ENCODE measurements at regions not wholly inside any gene's neighbourhood (a gene's known extent, or its start where the extent isn't known, plus 50 kb on each side); places are given as distances from the start of the nearest gene placed in this dataset.

DNA sequence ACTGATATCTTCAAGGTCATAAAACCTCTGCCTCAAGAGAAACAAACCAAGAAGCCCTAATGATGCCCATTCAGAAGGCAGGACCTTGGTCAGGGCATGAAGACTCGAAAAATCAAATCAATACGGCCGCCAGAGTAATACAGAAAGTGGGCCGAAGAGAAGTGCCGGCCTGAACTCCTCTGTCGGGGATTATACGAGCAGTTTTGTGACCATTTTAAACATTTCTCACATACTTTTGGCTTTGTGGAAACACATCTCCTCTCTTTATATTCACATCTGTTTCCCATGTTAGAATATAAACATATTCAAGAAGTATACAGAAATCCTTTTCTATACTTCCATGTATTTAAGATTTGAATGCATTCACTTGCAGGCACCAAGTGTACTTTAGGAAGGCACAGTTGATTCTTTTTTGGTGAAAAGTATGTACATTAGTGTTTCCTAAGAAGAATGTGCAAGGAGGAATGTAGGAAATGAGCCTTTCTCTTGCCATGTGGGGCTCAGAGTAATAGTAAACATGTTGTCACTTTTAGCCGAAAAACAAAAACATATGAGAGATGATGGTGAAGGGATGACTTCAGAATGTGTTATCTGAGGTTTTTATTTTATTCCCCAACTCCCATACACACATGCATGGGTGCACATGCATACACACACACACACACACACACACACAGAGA is 707.9 kb upstream of the ID2 start:
- Histone ChIP-seq H3K27me3 (no peaks in the 10 kb centered on the region), H3K36me3 (no peaks in the 10 kb centered on the region), H3K4me3 (no peak overlapping the region), H3K27ac (no peak overlapping the region), H3K9me3 (no peaks in the 10 kb centered on the region), H3K4me1 (no peaks in the 10 kb centered on the region)
- intact Hi-C loops (cut with DNase I; ENCODE audit: low total_unique reads): no loop called here
- TF ChIP-seq, protein P1, sequence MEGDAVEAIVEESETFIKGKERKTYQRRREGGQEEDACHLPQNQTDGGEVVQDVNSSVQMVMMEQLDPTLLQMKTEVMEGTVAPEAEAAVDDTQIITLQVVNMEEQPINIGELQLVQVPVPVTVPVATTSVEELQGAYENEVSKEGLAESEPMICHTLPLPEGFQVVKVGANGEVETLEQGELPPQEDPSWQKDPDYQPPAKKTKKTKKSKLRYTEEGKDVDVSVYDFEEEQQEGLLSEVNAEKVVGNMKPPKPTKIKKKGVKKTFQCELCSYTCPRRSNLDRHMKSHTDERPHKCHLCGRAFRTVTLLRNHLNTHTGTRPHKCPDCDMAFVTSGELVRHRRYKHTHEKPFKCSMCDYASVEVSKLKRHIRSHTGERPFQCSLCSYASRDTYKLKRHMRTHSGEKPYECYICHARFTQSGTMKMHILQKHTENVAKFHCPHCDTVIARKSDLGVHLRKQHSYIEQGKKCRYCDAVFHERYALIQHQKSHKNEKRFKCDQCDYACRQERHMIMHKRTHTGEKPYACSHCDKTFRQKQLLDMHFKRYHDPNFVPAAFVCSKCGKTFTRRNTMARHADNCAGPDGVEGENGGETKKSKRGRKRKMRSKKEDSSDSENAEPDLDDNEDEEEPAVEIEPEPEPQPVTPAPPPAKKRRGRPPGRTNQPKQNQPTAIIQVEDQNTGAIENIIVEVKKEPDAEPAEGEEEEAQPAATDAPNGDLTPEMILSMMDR (IDR thresholded peaks at IDR 0.05): no peak
- TF ChIP-seq POLR2AphosphoS5 (IDR thresholded peaks at IDR 0.05): no peak
- no peak for TF ChIP-seq EP300 (IDR thresholded peaks at IDR 0.05; ENCODE audit: low read depth)
- TF ChIP-seq POLR2A (IDR thresholded peaks at IDR 0.05): no peak
- no peak for DNase-seq
- 74 to 83% methylated on average over 5 to 8 of the region's 8 CpGs for WGBS, 2 donors (ENCODE audit: low coverage in 1 of 2)
- in situ Hi-C loops (cut with MboI; ENCODE audit: low pct_ligation_motif_present in 1 of 4, low pct_unique_long_range_greater_than_20kb in 1 of 4, low sequenced_read_pairs in 3 of 4): no loop called here

DNA sequence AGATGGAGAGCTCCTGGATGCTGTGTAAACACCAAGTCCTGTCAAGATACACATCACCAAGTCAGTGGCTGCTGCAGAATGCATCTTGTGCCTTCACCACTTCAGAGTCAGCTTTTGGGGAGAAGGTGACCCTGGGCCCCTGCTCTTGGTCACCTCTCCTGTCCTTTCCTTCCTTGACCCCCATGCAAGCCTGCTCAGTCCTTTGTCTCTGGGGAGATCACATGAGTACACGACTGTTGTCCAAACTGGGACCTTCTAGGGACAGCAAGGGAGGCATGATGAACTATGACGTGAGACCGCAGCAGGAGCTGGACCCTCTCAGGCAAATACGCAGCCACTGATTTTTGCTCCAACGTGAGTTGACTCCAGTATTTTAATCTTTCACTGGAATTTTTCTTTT is 706.9 kb upstream of the ID2 start:
- TF ChIP-seq, protein P1 (IDR thresholded peaks at IDR 0.05): no peak
- TF ChIP-seq POLR2A (IDR thresholded peaks at IDR 0.05) (no peak), POLR2AphosphoS5 (IDR thresholded peaks at IDR 0.05) (no peak), EP300 (IDR thresholded peaks at IDR 0.05; ENCODE audit: low read depth) (no peak)
- no peaks in the 10 kb centered on the region for H3K9me3 ChIP-seq
- in situ Hi-C loops (cut with MboI; ENCODE audit: low pct_ligation_motif_present in 1 of 4, low pct_unique_long_range_greater_than_20kb in 1 of 4, low sequenced_read_pairs in 3 of 4) (no loop called here), intact Hi-C loops (cut with DNase I; ENCODE audit: low total_unique reads) (no loop called here)
- no peaks in the 10 kb centered on the region for H3K27me3 ChIP-seq
- WGBS, 2 donors (ENCODE audit: low coverage in 1 of 2): 92 to 93% methylated on average over 4 to 5 of the region's 5 CpGs
- no peak overlapping the region for H3K4me3 ChIP-seq
- no peaks in the 10 kb centered on the region for H3K4me1 ChIP-seq
- DNase-seq: no peak
- H3K36me3 ChIP-seq: no peaks in the 10 kb centered on the region
- H3K27ac ChIP-seq: no peak overlapping the region

DNA sequence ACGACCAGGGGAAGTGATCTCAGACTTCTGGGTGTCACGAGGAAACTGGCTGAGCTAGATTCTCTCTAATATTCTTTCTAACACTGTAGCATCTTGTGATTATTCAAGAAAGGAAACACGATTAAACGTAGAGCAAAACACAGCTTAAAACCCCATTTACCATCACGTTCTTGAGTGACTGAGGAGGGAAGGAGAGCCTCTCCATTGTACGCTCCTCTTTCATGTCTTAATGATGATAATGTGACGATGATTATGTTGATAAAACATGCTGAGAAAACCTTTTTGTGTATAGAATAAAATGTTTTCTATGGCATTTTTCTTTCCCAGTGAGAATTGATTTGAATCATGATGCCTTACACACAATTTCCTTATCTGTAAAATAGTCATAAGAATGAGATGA is 705.6 kb upstream of the ID2 start:
- no peak for TF ChIP-seq POLR2AphosphoS5 (IDR thresholded peaks at IDR 0.05)
- TF ChIP-seq, protein P1 (IDR thresholded peaks at IDR 0.05): no peak
- no peak for TF ChIP-seq EP300 (IDR thresholded peaks at IDR 0.05; ENCODE audit: low read depth)
- TF ChIP-seq POLR2A (IDR thresholded peaks at IDR 0.05): no peak
- in situ Hi-C loops (cut with MboI; ENCODE audit: low pct_ligation_motif_present in 1 of 4, low pct_unique_long_range_greater_than_20kb in 1 of 4, low sequenced_read_pairs in 3 of 4) (no loop called here), intact Hi-C loops (cut with DNase I; ENCODE audit: low total_unique reads) (no loop called here)

DNA sequence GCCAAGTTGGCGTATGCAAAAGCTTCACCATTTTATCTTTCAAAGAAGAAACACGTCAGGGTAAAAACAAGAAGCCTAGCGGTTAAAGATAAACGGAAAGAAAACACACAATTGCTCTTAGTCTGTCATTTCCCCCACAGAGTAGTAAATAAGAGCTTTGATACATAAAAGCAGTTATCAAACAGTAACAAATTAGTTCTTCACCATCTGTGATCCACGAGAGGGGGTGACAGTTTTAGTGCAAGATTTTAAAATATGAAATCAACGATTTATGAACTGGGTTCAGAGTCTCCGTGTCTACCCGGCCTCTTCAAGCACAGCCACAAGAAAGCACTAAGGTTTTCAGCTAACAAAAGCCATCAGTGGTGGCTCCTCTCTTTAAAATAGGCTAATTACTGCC is 703.9 kb upstream of the ID2 start:
- H3K36me3 ChIP-seq: no peaks in the 10 kb centered on the region
- TF ChIP-seq POLR2AphosphoS5 (IDR thresholded peaks at IDR 0.05): no peak
- TF ChIP-seq, protein P1 (IDR thresholded peaks at IDR 0.05): no peak
- no peak overlapping the region for H3K27ac ChIP-seq
- peaks cover 0 to 6% of the 10 kb centered on the region in 2 donors for H3K9me3 ChIP-seq
- no peaks in the 10 kb centered on the region for H3K4me1 ChIP-seq
- 58 to 62% methylated on average over 4 to 8 of the region's 8 CpGs for WGBS, 2 donors (ENCODE audit: low coverage in 1 of 2)
- no peaks in the 10 kb centered on the region for H3K27me3 ChIP-seq
- in situ Hi-C loops (cut with MboI; ENCODE audit: low pct_ligation_motif_present in 1 of 4, low pct_unique_long_range_greater_than_20kb in 1 of 4, low sequenced_read_pairs in 3 of 4) (no loop called here), intact Hi-C loops (cut with DNase I; ENCODE audit: low total_unique reads) (no loop called here)
- no peak for DNase-seq
- H3K4me3 ChIP-seq: no peak overlapping the region

More for the DNA sequence above, 705.6 kb upstream of the ID2 start:
- Histone ChIP-seq H3K27ac (no peak overlapping the region), H3K9me3 (no peaks in the 10 kb centered on the region), H3K4me1 (no peaks in the 10 kb centered on the region), H3K27me3 (no peaks in the 10 kb centered on the region), H3K4me3 (no peak overlapping the region), H3K36me3 (no peaks in the 10 kb centered on the region)
- 85 to 88% methylated on average over 5 to 7 of the region's 7 CpGs for WGBS, 2 donors (ENCODE audit: low coverage in 1 of 2)
- no peak for DNase-seq
